Urothelium cell line (cell line): ENCODE measurements at regions not wholly inside any gene's neighbourhood (a gene's known extent, or its start where the extent isn't known, plus 50 kb on each side); places are given as distances from the start of the nearest gene placed in this dataset.
A peak's percentile ranks its signal among the peaks of the same experiment; 100 is the strongest.

Experiments used
- DNase-seq: peaks from one replicate; pipeline ENCODE4 v3.0.0; 2011; ENCODE audit warnings: low spot score, mixed read lengths
- FAIRE-seq: peaks from 2 replicates; lab custom pipeline; 2011; peaks lifted over from hg19 to GRCh38; lab: Jason Lieb, UNC

DNA sequence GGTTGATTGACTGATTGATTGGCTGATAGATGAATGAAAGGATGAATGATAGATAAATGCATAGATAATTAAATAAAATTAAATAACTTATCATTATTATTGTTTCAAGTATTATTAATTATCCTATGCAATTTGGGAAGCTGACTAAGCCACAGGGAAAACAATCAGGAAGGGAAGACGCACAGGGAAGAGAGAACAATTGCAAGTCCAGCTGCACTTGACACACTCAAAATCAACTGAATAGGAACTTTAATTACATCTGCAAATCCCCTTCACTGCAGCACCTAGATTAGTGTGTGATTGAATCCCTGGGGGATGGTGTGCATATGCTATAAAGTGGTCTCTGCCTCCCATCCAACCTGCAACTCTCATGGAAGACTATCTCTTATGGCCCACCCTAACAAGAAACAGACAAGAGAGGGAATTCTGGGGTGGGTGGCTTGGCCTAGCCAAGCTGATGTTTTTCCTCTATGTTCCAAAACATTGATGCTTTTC lies 161.1 kb upstream of the FGGY start:
- FAIRE-seq (no peak), DNase-seq (no peak)

DNA sequence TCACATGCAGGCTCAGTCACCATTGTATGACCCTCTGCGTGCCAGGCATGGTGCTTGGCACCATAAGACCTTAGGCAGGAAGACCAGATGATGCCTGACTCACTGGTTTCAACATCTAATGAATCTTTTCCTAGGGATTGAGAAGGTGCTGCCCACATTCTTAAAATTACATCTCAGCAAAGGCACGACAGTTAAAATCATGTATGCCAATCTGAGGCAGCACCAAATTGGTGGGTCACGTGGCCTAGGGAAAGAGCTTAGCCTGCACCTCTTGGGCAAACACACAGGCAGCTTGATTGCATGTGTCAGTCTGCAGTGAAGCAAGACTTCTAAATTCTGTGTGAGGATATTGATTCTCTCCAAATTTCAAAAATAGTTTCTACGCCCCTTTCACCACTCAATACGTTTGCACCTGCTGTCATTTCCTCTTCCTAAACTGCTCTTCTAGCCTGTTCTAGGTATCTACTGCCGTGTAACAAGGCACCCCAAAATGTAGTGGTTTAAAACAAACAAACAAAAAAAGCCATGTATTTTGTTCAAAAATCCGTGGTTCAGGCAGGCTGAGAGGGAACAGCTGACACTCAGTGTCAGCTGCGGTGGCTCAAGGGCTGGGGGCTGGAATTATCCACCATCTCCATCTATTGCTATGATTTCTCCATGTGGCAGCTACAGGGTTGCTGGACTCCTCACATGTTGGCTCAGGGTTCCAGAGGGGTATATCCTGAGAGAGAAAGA lies 160.2 kb upstream of the FGGY start:
- no peak for DNase-seq
- FAIRE-seq = no peak

DNA sequence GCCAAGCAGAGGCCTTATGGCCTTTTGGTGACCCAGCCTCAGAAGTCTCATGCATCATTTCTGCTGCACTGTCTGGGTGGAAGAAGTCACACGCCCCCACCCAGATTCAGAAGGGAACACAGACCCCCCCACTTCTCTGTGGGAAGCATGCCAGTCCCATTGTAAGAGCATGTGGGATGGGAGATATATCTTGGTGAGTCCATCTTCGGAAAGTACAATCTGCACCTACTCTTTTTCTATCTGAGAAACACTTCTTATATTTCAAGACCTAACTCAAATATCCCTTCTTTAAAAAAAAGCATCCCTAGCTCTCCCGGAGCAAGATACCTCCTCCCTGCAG lies 159.6 kb upstream of the FGGY start:
- DNase-seq = no peak
- no peak for FAIRE-seq

DNA sequence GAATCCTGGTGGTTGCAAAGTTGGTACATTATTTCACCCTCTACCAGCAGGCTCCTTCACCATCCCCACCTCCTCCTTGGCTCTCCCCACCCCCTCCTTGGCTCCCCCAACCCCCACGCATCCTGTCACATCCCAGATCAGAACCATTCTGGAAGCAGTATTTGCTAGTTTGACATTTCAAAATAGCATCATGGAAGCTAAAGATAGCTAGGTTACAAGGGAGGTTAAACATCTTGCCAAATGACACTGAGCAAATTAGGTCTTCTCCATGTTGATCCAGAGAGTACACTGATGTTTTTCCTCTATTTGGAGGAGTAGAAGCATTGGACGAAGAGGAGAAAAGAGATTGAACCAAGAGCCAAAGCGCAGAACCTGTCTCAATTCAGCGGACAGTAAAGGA lies 158.9 kb upstream of the FGGY start:
- DNase-seq (no peak), FAIRE-seq (peak; percentile 53)

DNA sequence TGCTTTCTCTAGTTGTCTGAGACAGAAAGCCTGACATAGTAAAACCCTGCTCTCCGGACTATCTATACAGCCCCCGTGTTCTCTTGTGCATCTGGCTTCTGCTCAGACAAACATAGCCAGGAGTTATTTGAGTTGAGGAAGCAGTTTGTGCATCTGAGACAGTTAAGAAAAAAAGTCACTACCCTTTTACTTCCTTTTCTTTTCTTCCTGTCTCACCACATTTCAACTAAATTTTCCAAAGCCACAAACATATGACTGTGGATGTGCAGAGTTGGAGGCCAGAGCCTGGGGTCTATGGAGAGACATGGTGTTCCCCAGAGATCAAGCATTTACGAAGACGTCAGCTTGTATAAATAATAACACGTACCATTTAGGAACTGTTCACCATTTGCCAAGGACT lies 158.5 kb upstream of the FGGY start:
- DNase-seq = no peak
- no peak for FAIRE-seq

DNA sequence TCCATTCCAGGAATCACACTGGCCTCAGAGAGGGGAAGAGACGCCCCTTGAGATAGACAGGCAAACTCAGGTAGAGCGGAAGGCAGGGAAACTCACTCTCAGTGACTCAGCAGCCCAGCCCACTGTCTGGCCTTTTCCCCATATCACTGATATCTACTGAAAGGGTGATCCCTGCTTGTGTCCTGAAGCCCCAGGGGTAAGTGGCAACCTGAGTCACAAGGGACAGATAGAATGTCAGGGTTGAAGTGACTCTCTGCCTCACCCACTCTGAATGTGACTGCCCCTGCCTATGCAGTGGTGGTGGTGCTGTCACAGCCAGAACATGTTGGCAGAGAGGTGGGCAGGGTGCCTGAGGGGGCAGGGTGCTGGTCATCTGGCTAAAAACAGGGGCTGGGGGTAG lies 157.5 kb upstream of the FGGY start:
- no peak for DNase-seq
- FAIRE-seq = no peak

DNA sequence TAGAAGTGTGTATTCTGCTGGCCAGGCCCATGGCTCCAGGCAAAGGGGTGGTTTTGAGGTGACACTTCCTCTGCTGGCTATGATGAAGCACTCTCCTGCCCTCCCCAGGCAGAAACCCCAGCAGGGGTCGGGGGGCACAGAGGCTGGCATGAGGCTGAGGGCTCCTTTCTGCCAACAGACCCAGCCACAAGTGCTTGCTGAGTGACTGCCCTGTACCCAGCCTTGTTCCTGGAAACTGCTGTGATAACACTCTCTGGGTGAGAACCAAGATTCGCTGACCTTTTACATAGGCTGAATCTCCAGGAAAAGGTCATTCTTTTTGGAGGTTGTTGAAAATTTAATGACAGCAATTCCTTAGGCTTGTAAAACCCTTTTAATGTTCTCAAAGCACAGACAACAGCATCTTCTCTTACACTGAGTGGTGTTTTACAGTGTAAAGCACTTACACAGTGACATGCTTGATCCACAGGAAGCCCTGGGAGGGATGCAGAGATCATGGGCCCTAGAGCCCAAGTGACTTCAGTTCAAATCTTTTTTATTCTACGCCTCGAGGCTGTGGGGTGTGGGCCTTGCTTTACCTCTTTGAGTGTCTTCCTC lies 155.5 kb upstream of the FGGY start:
- DNase-seq = no peak
- FAIRE-seq = no peak

DNA sequence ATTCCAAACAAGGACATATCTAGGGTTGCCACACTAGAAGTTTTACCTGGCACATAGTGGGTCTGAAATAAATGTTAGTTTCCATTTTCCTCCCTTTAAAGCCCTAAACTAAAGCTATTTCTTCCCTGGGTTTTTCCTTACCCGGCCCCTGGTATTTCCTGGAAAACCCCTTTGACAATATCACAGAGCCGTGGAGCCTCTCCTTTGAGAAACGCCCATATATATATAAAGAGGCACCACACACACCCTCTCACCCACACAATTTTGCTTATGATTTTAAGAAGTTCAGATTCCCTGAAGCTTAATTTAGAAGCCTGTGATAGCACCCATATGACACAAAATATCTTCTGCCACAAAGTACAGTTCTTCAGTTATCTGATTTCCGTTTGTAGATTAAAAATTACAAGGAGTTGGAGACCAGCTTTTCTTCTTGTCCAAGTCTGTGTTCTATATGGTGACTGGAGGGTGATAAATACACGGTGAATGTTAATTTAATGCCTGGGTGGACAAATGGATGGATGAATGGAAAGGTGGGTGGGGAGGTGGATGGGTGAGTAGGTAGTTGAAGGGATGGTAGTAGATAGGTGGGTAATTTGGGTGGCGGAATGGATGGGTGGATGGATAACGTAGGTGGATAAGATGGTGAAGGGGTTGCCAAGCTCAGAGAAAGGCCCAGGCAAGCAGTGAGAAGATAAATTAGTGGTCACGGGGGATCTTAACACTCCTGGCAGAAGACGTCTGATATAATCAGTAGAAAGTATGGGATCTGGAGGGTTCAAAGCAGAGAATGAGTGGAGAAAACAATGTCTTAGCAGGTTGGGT lies 154.4 kb upstream of the FGGY start:
- DNase-seq (no peak), FAIRE-seq (no peak)

DNA sequence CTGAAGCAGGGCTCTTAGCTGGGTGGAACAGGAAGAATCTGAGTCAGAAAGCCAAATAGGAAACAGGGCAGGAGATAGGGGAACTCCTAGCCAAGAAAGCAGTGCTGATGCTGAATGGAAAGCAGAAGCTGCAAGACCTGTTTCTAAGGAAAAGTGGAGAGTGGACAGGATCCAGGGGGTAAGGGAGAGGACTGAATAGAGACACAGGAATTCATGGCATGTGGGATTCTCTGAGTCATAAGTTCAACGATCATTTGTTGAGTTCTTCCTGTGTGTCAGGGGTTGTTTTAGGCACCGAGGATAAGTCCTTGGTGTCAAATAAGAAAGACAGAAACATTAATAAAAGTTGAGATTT lies 153.8 kb upstream of the FGGY start:
- no peak for FAIRE-seq

DNA sequence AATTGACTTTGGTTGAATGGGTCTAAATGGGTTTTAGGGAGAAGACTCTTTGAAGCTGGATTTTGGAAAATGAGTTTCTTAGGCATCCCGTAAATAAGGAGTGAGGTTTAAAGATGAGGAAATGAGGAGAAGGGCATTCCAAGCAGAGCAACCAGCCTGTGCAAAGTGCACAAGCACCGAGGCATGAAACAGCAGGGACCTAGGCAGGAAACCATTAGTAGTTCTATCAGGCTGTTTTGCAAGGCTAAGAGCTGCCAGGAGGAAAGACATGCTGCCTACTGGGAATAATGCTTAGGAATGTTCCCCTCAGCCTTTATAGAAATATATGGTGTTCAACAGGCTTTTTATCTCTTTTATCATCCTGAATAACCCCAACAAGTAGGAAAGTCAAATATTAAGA lies 153.1 kb upstream of the FGGY start:
- no peak for FAIRE-seq
- no peak for DNase-seq

More for the DNA sequence above, 153.8 kb upstream of the FGGY start:
- DNase-seq = peak; percentile 83

DNA sequence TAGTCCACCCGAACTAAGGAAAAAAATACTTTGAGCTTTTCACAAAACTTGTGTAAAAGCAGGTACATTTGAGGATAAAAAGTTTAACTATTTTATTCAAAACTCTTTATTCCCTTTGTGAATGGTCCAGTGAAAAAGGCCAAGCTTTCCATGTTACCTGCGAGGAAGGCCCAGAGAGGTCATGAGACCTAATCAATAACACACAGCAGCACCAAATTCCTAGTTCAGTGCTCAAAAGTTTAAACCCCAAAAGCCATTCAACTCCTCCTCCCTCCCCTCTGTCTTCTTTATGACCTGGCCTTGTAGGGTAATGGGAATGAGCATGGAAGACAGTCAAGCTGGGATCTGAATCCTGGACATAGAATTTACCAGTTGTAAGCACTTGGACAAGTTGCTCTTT lies 151.9 kb upstream of the FGGY start:
- no peak for FAIRE-seq

DNA sequence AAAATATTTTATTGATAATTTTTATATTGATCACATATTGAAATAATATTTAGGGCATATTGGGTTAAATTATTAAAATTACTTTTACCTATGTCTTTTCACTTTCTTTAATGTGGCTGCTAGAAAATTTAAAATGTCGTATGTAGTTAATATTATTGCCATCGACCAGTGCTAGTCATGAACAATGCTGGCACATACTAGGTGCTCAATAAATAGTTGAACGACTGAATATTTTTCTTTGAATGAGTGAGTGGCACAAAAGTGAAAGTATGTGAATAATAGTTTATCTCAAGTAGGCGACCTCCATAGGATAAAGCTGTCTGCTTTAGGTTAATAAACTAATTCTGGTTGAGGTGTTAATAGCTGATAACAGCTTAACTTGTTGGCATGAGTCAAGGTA lies 150.8 kb upstream of the FGGY start:
- DNase-seq = no peak

More for the DNA sequence above, 151.9 kb upstream of the FGGY start:
- no peak for DNase-seq

DNA sequence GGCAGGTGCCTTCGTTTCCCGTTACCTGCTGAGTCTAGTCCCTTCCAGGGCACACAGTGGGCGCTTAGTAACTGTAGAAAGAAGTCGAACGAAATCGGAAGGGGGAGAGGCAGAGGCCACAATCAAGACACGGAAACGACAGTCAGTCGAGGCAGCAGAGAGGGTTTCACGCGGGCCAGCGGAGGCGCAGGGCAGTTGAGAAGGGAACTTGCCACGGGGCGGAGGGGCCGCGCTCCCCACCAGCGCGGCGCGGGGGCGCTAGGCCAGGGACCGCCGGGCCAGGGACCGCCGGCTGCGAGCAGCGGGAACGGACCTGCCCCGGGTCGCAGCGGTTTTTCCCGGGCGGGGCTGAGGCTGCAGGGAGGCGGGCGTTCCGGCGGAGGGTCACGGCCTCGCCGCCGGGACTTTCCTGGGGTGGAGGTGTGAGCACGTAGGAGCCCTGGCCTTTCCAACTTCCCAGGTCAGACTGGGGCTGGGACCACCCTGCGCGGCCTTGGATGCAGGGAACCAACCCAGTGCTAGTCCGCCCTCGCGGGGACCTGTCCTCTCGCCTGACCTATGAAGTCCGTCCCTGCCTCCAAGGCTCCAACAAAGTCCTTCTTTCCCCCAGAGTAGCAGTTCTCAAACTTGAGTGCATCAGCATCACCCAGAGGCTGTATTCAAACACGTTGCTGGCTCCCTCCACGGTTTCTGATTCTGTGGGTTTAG lies 150.1 kb upstream of the FGGY start:
- FAIRE-seq (no peak), DNase-seq (peak; percentile 46)

More for the DNA sequence above, 150.8 kb upstream of the FGGY start:
- no peak for FAIRE-seq

DNA sequence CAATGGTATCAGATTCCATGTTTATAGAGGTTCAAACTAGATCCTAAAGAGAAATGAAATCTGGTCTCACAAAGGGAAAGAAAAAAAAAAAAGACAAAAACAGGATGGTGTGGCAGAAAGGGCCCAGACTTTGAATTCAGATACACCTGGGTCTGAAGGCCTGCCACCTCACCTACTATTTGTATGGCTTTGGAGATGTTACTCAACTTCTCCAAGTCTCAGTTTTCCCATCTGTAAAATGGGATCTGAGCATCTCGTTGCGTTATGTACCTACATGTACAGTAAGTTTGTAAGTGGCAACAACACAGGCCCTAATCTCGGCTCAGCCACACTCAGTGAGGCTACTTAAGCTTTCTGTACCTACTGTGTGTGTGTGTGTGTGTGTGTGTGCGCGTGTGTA lies 147.5 kb upstream of the FGGY start:
- FAIRE-seq (no peak), DNase-seq (no peak)

DNA sequence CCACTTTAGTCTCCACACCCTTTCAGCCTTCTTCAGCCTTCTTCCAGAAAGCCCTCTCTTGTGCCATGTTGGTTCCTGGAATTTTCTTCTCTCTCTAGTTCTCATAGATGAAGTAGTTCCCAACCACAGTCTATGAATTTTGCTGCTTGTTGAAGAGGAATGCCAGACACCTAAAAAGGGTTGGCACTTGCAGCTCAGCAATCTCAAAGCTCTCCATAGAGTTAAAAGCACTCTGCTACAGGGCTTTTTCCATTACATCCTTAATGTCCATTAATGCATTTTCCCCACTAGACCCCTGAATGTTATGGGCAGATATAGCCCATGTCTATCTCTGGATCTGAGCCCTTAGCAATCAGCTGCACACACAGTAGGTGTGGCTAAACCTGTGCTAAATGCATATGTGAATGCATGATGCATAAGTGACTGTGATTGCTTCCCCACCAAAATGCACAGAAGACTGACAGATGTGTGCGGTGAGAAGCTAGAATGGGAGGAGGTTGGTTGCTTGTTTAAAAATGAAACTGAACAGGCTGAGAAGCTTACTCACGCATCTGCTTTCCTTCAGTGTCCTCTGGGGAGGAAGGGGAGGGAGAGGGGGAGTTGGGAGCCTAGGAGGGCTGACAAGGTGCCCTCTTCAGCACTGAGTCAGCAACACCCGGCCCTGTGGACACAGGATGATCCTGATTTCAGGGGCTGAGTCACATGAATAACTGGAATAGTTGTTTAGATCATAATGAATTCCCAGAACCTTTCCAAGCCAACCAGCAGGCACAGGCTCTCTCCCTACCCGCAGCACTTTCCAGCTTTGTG lies 146.1 kb upstream of the FGGY start:
- peak; percentile 91 for DNase-seq
- FAIRE-seq = peak; percentile 89

DNA sequence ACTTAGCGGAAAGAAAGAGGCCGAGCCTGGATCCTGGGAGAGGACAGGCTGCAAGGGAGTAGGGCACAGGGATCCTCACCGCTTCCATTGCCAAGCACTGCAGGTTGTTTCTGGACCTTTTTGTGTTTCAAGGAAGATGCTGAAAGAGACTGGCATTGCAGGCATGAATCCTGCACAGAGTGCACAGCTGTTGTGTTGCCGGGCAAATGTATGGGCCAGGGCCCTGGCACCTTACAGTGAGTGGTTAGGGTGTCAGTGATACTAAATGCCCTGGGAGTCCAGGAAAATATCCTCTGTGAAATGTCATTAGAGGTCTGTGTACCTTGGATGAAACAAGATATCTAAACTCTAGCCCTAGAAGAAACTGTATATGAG lies 145.5 kb upstream of the FGGY start:
- FAIRE-seq = no peak
- DNase-seq = no peak

DNA sequence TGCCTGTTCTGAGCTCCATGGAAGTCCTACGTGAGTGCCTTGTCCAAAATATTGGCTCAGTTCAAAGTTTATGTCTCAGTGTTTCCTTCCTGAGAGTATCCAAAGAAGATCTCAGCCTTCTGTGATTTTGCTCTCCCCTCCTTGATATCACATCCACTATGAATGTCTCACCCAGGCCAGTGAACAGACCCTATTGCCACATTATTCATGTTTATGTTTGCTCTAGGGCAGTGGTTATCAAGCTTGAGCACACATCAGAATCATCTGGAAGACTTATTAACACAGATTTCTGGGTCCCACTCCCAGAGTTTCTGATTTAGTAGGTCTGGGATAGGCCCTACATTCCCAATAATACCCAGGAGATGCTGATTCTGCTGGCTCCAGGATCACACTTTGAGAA lies 145.0 kb upstream of the FGGY start:
- no peak for DNase-seq
- no peak for FAIRE-seq

DNA sequence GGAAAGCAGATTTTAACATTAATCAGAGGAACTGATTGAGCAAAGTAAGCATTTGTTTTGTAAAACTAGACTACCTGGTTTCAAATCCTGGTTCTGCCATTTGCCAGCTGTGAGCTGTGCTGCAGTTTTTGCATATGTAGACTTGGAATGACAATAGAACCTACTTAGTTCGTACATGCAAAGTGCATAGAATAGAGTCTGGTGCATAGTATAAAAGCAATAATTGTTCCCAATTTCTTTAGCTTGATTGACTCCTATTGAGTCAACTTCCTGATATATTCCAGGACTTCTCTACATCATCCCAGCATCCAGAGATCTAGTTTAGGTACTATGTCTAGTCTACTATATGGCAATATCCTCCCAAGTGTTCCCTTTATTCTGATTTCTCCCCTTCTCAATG lies 144.4 kb upstream of the FGGY start:
- no peak for FAIRE-seq
- DNase-seq = no peak

DNA sequence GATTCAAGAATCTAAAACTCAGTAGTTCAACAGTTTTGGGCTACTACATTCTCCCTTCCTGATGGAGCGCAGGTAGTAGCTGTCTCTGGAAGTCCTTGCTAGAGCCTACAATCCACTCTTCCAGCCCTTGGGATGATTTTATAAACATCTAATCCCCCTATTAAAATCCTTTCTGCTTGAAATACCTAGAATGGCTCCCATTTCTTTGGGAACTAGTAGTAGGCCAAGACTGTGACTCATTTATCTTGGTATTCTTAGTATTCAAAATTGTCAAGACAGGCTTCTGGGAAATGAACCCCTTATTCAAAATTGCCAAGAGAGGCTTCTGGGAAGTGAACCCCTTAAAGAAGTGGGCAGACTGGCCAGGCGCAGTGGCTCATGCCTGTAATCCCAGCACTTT lies 142.5 kb upstream of the FGGY start:
- DNase-seq (no peak), FAIRE-seq (no peak)

DNA sequence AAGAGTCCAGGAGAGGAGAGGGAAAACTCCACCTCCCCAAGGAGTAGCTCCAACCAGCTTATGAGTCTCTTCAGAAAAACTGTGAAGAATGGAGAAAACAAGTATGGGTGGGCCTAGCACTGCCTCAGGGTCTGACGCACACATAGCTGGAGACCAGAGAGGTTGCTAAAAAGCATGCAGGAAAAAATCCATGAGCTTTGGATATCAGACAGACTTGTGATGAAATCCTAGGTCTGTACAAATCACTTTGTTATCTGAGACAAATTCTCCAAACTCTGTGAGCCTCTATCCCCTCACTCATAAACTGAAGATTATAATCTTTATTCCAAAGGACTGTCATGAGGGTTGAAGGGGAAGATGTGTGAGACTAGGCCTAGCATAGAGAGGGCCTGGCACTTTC lies 141.5 kb upstream of the FGGY start:
- FAIRE-seq = no peak

DNA sequence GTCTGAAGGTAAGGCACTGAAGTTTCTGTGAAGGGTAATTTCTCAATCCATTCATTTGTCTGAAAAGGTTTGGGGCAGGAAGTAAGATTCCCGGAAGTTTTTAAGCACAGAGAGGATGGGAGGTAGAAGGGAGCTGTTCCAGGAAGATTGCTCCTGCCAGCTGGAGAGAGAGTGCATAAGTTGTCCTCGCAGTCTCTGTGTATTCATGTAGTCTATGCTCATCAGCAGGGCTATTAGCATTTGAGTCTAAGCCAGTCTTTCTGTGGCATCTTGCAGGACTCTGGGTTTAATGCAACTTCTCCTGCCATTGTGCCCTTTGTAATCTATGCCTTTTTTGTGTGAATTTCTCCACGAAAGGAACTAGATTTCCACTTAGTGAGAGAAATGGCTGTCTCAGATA lies 140.8 kb upstream of the FGGY start:
- no peak for DNase-seq
- no peak for FAIRE-seq

More for the DNA sequence above, 141.5 kb upstream of the FGGY start:
- no peak for DNase-seq
